H1 (cell line): ENCODE measurements at regions not wholly inside any gene's neighbourhood (a gene's known extent, or its start where the extent isn't known, plus 50 kb on each side); places are given as distances from the start of the nearest gene placed in this dataset.

ENCODE experiments used
- CTCF ChIA-PET: fragments of 300-600 bp; sonication (Branson Sonifier 250); formaldehyde crosslinking; loops from one replicate; lab custom pipeline; 2021; ENCODE audit not compliant: partially characterized antibody; lab: Charles Lee
- POLR2A ChIA-PET: fragments of 300-600 bp; sonication (Branson Sonifier 250); formaldehyde crosslinking; loops from one replicate; lab custom pipeline; 2021; ENCODE audit warnings: inconsistent platforms; ENCODE audit not compliant: partially characterized antibody; lab: Charles Lee
- DNase-seq, 2 experiments: peaks; one replicate each; pipeline versions ENCODE4 v3.0.0 to v3.0.0-alpha.2; 2010 to 2022; ENCODE audit warnings: low spot score in 2 of 2, low read depth in 1 of 2, mixed read lengths in 1 of 2
- FAIRE-seq: peaks from 2 replicates; lab custom pipeline; 2011; peaks lifted over from hg19 to GRCh38; lab: Jason Lieb, UNC
- H2AFZ ChIP-seq: 2 replicates; pipeline ENCODE4 v1.8.1; 2012; ENCODE audit warnings: low read length, inconsistent platforms
- H2AK5ac ChIP-seq: 2 replicates; pipeline ENCODE4 v1.6.1; 2013; ENCODE audit warnings: low read depth, low read length
- H2BK120ac ChIP-seq: replicated peaks from 2 replicates; pipeline ENCODE3; 2013; ENCODE audit warnings: low read depth, low read length, inconsistent platforms
- H2BK12ac ChIP-seq: 2 replicates; pipeline ENCODE4 v1.6.1; 2013; ENCODE audit warnings: low read depth, low read length
- H2BK15ac ChIP-seq: 2 replicates; pipeline ENCODE4 v1.6.1; 2013; ENCODE audit warnings: low read length
- H2BK20ac ChIP-seq: 2 replicates; pipeline ENCODE4 v1.6.1; 2013; ENCODE audit warnings: low read length
- H2BK5ac ChIP-seq: 2 replicates; pipeline ENCODE4 v1.6.1; 2013; ENCODE audit warnings: low read depth, low read length
- H3K14ac ChIP-seq: 2 replicates; pipeline ENCODE4 v1.6.1; 2013; ENCODE audit warnings: inconsistent platforms; ENCODE audit not compliant: insufficient read length
- H3K18ac ChIP-seq: 2 replicates; pipeline ENCODE4 v1.6.1; 2013; ENCODE audit warnings: low read length; ENCODE audit errors: extremely low read depth
- H3K23ac ChIP-seq: 2 replicates; pipeline ENCODE4 v1.6.1; 2013; ENCODE audit warnings: inconsistent platforms; ENCODE audit not compliant: insufficient read length
- H3K23me2 ChIP-seq: 2 replicates; pipeline ENCODE4 v1.6.1; 2013; ENCODE audit warnings: low read depth, low read length
- H3K27ac ChIP-seq: 2 replicates; pipeline ENCODE4 v1.6.1; 2011; ENCODE audit warnings: low read depth, low read length, inconsistent platforms
- H3K27me3 ChIP-seq, 4 experiments: replicated peaks in 1 of 4; 1 replicate in 1 of 4; 2 replicates in 3 of 4; pipeline versions ENCODE4 v1.6.1 to v1.8.1; 2011 to 2013; ENCODE audit warnings: low read length in 3 of 4, mild to moderate bottlenecking in 3 of 4, inconsistent platforms in 2 of 4, mixed read lengths in 2 of 4, moderate library complexity in 1 of 4; ENCODE audit not compliant: control insufficient read depth in 3 of 4, insufficient read depth in 3 of 4; ENCODE audit errors: extremely low read depth in 1 of 4
- H3K36me3 ChIP-seq, 4 experiments: 2 replicates each; pipeline versions ENCODE4 v1.6.1 to v1.8.1; 2011 to 2013; ENCODE audit warnings: mild to moderate bottlenecking in 4 of 4, low read length in 3 of 4, moderate library complexity in 2 of 4, control low read depth in 1 of 4, inconsistent platforms in 1 of 4; ENCODE audit not compliant: insufficient read depth in 4 of 4, control insufficient read depth in 2 of 4
- H3K4ac ChIP-seq: replicated peaks from 2 replicates; pipeline ENCODE3; 2013; ENCODE audit warnings: low read length, low read depth, mixed read lengths, inconsistent platforms; ENCODE audit not compliant: insufficient read length
- H3K4me1 ChIP-seq, 4 experiments: replicated peaks in 1 of 4; 1 replicate in 1 of 4; 2 replicates in 3 of 4; pipeline versions ENCODE4 v1.6.1 to v1.8.1; 2011 to 2013; ENCODE audit warnings: low read length in 3 of 4, inconsistent platforms in 2 of 4, mixed read lengths in 1 of 4; ENCODE audit not compliant: insufficient read depth in 4 of 4, control insufficient read depth in 3 of 4
- H3K4me2 ChIP-seq, 2 experiments: 2 replicates each; pipeline versions ENCODE4 v1.6.1 to v1.8.1; 2011 to 2013; ENCODE audit warnings: low read depth in 2 of 2, low read length in 2 of 2, control low read depth in 1 of 2, inconsistent platforms in 1 of 2, mild to moderate bottlenecking in 1 of 2; ENCODE audit not compliant: insufficient read depth in 1 of 2
- H3K4me3 ChIP-seq, 4 experiments: fragments of 200-600, 300-600 bp in 1 of 4; sonication (generic), shearing (Covaris generic), sonication (Bioruptor Twin) in 1 of 4; 2 replicates each; pipeline versions ENCODE4 v1.5.1 to v1.8.1; 2011 to 2016; ENCODE audit warnings: low read length in 4 of 4, low read depth in 3 of 4, control low read depth in 2 of 4, inconsistent platforms in 2 of 4, mild to moderate bottlenecking in 2 of 4, mixed read lengths in 1 of 4, moderate library complexity in 1 of 4; ENCODE audit not compliant: insufficient read depth in 2 of 4; ENCODE audit errors: extremely low read depth in 1 of 4
- H3K56ac ChIP-seq: replicated peaks from 2 replicates; pipeline ENCODE3; 2013; ENCODE audit warnings: low read depth, mild to moderate bottlenecking, mixed read lengths, low read length, inconsistent platforms; ENCODE audit not compliant: insufficient read length
- H3K79me1 ChIP-seq: 2 replicates; pipeline ENCODE4 v1.6.1; 2013; ENCODE audit warnings: low read depth, low read length, control low read depth
- H3K79me2 ChIP-seq, 2 experiments: 2 replicates each; pipeline versions ENCODE4 v1.6.1 to v1.8.1; 2012 to 2013; ENCODE audit warnings: low read length in 2 of 2, mild to moderate bottlenecking in 2 of 2, inconsistent platforms in 1 of 2; ENCODE audit not compliant: insufficient read depth in 2 of 2, control insufficient read depth in 1 of 2
- H3K9ac ChIP-seq, 4 experiments: replicated peaks in 1 of 4; 1 replicate in 1 of 4; 2 replicates in 3 of 4; pipeline versions ENCODE4 v1.6.1 to v1.8.1; 2011 to 2013; ENCODE audit warnings: low read depth in 3 of 4, low read length in 3 of 4, control low read depth in 2 of 4, mild to moderate bottlenecking in 2 of 4, moderate library complexity in 2 of 4, inconsistent platforms in 1 of 4; ENCODE audit errors: extremely low read depth in 1 of 4
- H3K9me3 ChIP-seq, 2 experiments: 2 replicates each; pipeline versions ENCODE4 v1.6.1 to v1.8.1; 2012 to 2013; ENCODE audit warnings: mild to moderate bottlenecking in 2 of 2, moderate library complexity in 2 of 2, control low read depth in 1 of 2, inconsistent platforms in 1 of 2, low read depth in 1 of 2, low read length in 1 of 2, mixed read lengths in 1 of 2; ENCODE audit not compliant: insufficient read depth in 2 of 2
- H4K20me1 ChIP-seq, 2 experiments: replicated peaks in 1 of 2; 2 replicates each; pipeline versions ENCODE3 to v1.8.1; 2011 to 2013; ENCODE audit warnings: inconsistent platforms in 2 of 2, low read length in 2 of 2, mild to moderate bottlenecking in 1 of 2; ENCODE audit not compliant: insufficient read depth in 2 of 2, control insufficient read depth in 1 of 2
- H4K5ac ChIP-seq: 2 replicates; pipeline ENCODE4 v1.6.1; 2013; ENCODE audit warnings: low read length, low read depth, mixed read lengths, inconsistent platforms; ENCODE audit not compliant: insufficient read length
- H4K8ac ChIP-seq: 2 replicates; pipeline ENCODE4 v1.8.0; 2013; ENCODE audit warnings: mild to moderate bottlenecking, moderate library complexity, low read length, inconsistent platforms; ENCODE audit not compliant: insufficient read depth; ENCODE audit errors: extremely low read depth
- H4K91ac ChIP-seq: replicated peaks from 2 replicates; pipeline ENCODE3; 2013; ENCODE audit warnings: low read length, mixed read lengths, inconsistent platforms; ENCODE audit not compliant: insufficient read length
- CTBP2 ChIP-seq: IDR thresholded peaks from 2 replicates; pipeline ENCODE4 v1.7.0; 2011; ENCODE audit warnings: borderline replicate concordance, mild to moderate bottlenecking, moderate library complexity, mixed read lengths, low read length; ENCODE audit not compliant: insufficient read depth, insufficient read length
- HDAC2 ChIP-seq, 2 experiments: fragments of 300-600 bp in 1 of 2; sonication (generic) in 1 of 2; IDR thresholded peaks; 2 replicates each; pipeline ENCODE4 v1.6.1; 2011 to 2012; ENCODE audit warnings: low read depth in 2 of 2, low read length in 2 of 2, mild to moderate bottlenecking in 2 of 2, moderate library complexity in 2 of 2, borderline replicate concordance in 1 of 2, inconsistent platforms in 1 of 2
- PHF8 ChIP-seq: fragments of 200-600 bp; sonication (generic); conservative IDR thresholded peaks from 2 replicates; pipeline ENCODE4 v1.7.1; 2012; ENCODE audit warnings: low read depth, mild to moderate bottlenecking, inconsistent platforms, low read length, moderate library complexity
- RXRA ChIP-seq: IDR thresholded peaks from 2 replicates; pipeline ENCODE4 v1.6.1; 2011; ENCODE audit warnings: low read depth, mild to moderate bottlenecking, low read length, moderate library complexity; ENCODE audit not compliant: insufficient read depth
- YY1 ChIP-seq: IDR thresholded peaks from 2 replicates; pipeline ENCODE4 v1.6.1; 2011; ENCODE audit warnings: low read depth, mild to moderate bottlenecking, low read length

- no peak overlapping the region for H2BK15ac ChIP-seq
- no peak overlapping the region for H2BK120ac ChIP-seq
- H3K4me1 ChIP-seq, result no peaks in the 10 kb centered on the region
- TF ChIP-seq YY1 (no peak), HDAC2 (IDR thresholded peaks at IDR 0.05; ENCODE audit: borderline replicate concordance in 1 of 2, low read depth in 2 of 2, low read length in 2 of 2) (no peak), CTBP2 (no peak), RXRA (no peak), PHF8 (no peak)
- H3K14ac ChIP-seq, result no peak overlapping the region
- no peak overlapping the region for H4K91ac ChIP-seq
- no peaks in the 10 kb centered on the region for H3K23me2 ChIP-seq
- H4K20me1 ChIP-seq, result no peaks in the 10 kb centered on the region
- H2BK20ac ChIP-seq, result no peak overlapping the region
- ChIA-PET POLR2A (interaction anchor here (1.2 kb wide), 1 partner anchor 51 kb away, joined by 4 read pairs; a partner anchor contains a TSS), CTCF (interaction anchor here (0.9 to 3.6 kb wide), 3 partner anchors 11 to 35 kb away, joined by 3 to 10 read pairs (median 6); no protein-coding TSS in a partner anchor)
- no peaks in the 10 kb centered on the region for H3K79me1 ChIP-seq
- no peak overlapping the region for H3K4ac ChIP-seq
- no peak overlapping the region for H2AFZ ChIP-seq
- H4K5ac ChIP-seq, result no peak overlapping the region
- FAIRE-seq, result no peak
- no peaks in the 10 kb centered on the region for H3K27me3 ChIP-seq
- DNase-seq, result no peak
- H2BK12ac ChIP-seq, result no peak overlapping the region
- H2BK5ac ChIP-seq, result no peak overlapping the region
- H3K27ac ChIP-seq, result no peak overlapping the region
- H3K56ac ChIP-seq, result no peak overlapping the region
- no peak overlapping the region for H2AK5ac ChIP-seq
- H4K8ac ChIP-seq, result no peak overlapping the region
- H3K36me3 ChIP-seq, result no peaks in the 10 kb centered on the region
- no peak overlapping the region for H3K4me3 ChIP-seq
- no peak overlapping the region for H3K9ac ChIP-seq
- no peak overlapping the region for H3K23ac ChIP-seq
- no peak overlapping the region for H3K4me2 ChIP-seq
- H3K18ac ChIP-seq, result no peak overlapping the region
- no peaks in the 10 kb centered on the region for H3K9me3 ChIP-seq
- H3K79me2 ChIP-seq, result no peaks in the 10 kb centered on the region
Measured at GRCh38 chr6:27081188-27081587, 166.3 kb upstream of the PRSS16 start.
